ENCODE measurements at regions not wholly inside any gene's neighbourhood (a gene's known extent, or its start where the extent isn't known, plus 50 kb on each side); places are given as distances from the start of the nearest gene placed in this dataset.
"Not testable (repeated sequence)": the region's sequence is repeated elsewhere in the genome, so short reads cannot be mapped to it uniquely, and the experiment has no call there.

- ATAC-seq (no peak), DNase-seq (no peak)
- no peaks in the 10 kb centered on the region for H3K36me3 Mint-ChIP-seq
- no peaks in the 10 kb centered on the region for H3K27me3 Mint-ChIP-seq
- no peak overlapping the region for H3K27ac Mint-ChIP-seq
- no peak overlapping the region for H3K4me3 Mint-ChIP-seq
- H3K9me3 Mint-ChIP-seq (ENCODE audit: low read depth), result peaks cover 14% of the 10 kb centered on the region
- H3K4me1 Mint-ChIP-seq, result no peaks in the 10 kb centered on the region
- CTCF ChIA-PET, result no interaction called here
Observed at GRCh38 chr5:8839361-8840055, 706.4 kb downstream of the SEMA5A start.

GRCh38 chr5:8840237-8840636 lies 705.6 kb downstream of the SEMA5A start:
- no peaks in the 10 kb centered on the region for H3K27me3 Mint-ChIP-seq
- H3K4me1 Mint-ChIP-seq, result no peaks in the 10 kb centered on the region
- no peak overlapping the region for H3K4me3 Mint-ChIP-seq
- peaks cover 13% of the 10 kb centered on the region for H3K9me3 Mint-ChIP-seq (ENCODE audit: low read depth)
- no peak overlapping the region for H3K27ac Mint-ChIP-seq
- no peaks in the 10 kb centered on the region for H3K36me3 Mint-ChIP-seq
- DNase-seq (no peak), ATAC-seq (no peak)
- CTCF ChIA-PET, result no interaction called here

GRCh38 chr5:8840746-8841145 lies 705.1 kb downstream of the SEMA5A start:
- CTCF ChIA-PET, H3K27ac Mint-ChIP-seq, DNase-seq, H3K4me1 Mint-ChIP-seq, ATAC-seq, H3K36me3 Mint-ChIP-seq, H3K4me3 Mint-ChIP-seq, H3K27me3 Mint-ChIP-seq: not testable (repeated sequence)
- peaks cover 13% of the 10 kb centered on the region for H3K9me3 Mint-ChIP-seq (ENCODE audit: low read depth)

- no peaks in the 10 kb centered on the region for H3K27me3 Mint-ChIP-seq
- no peaks in the 10 kb centered on the region for H3K36me3 Mint-ChIP-seq
- CTCF ChIA-PET, result no interaction called here
- no peak overlapping the region for H3K4me3 Mint-ChIP-seq
- peaks cover 13% of the 10 kb centered on the region for H3K9me3 Mint-ChIP-seq (ENCODE audit: low read depth)
- H3K4me1 Mint-ChIP-seq, result no peaks in the 10 kb centered on the region
- no peak overlapping the region for H3K27ac Mint-ChIP-seq
- DNase-seq (no peak), ATAC-seq (no peak)
Observed at GRCh38 chr5:8842971-8843551, 702.8 kb downstream of the SEMA5A start.

GRCh38 chr5:8843771-8844170 lies 702.1 kb downstream of the SEMA5A start:
- Mint-ChIP-seq H3K4me1 (no peaks in the 10 kb centered on the region), H3K4me3 (no peak overlapping the region), H3K36me3 (no peaks in the 10 kb centered on the region), H3K27me3 (no peaks in the 10 kb centered on the region), H3K27ac (no peak overlapping the region), H3K9me3 (ENCODE audit: low read depth) (peaks cover 13% of the 10 kb centered on the region)
- CTCF ChIA-PET, result no interaction called here
- DNase-seq (no peak), ATAC-seq (no peak)

GRCh38 chr5:8844206-8844605 lies 701.7 kb downstream of the SEMA5A start:
- DNase-seq (no peak), ATAC-seq (no peak)
- CTCF ChIA-PET, result no interaction called here
- Mint-ChIP-seq H3K27me3 (no peaks in the 10 kb centered on the region), H3K27ac (no peak overlapping the region), H3K36me3 (no peaks in the 10 kb centered on the region), H3K4me3 (no peak overlapping the region), H3K4me1 (no peaks in the 10 kb centered on the region), H3K9me3 (ENCODE audit: low read depth) (peaks cover 13% of the 10 kb centered on the region)

- DNase-seq, result no peak
- Mint-ChIP-seq H3K27me3 (no peaks in the 10 kb centered on the region), H3K4me1 (no peaks in the 10 kb centered on the region), H3K4me3 (no peak overlapping the region), H3K36me3 (no peaks in the 10 kb centered on the region), H3K9me3 (ENCODE audit: low read depth) (peaks cover 17% of the 10 kb centered on the region), H3K27ac (no peak overlapping the region)
- CTCF ChIA-PET, result no interaction called here
- no peak for ATAC-seq
Observed at GRCh38 chr5:8844847-8845246, 701.0 kb downstream of the SEMA5A start.

GRCh38 chr5:8845296-8845695 lies 700.6 kb downstream of the SEMA5A start:
- H3K27ac Mint-ChIP-seq, result no peak overlapping the region
- H3K36me3 Mint-ChIP-seq, result no peaks in the 10 kb centered on the region
- H3K4me3 Mint-ChIP-seq, result no peak overlapping the region
- no peaks in the 10 kb centered on the region for H3K4me1 Mint-ChIP-seq
- DNase-seq (no peak), ATAC-seq (no peak)
- CTCF ChIA-PET, result no interaction called here
- H3K27me3 Mint-ChIP-seq, result no peaks in the 10 kb centered on the region
- H3K9me3 Mint-ChIP-seq (ENCODE audit: low read depth), result peaks cover 15% of the 10 kb centered on the region

- Mint-ChIP-seq H3K27ac (no peak overlapping the region), H3K4me1 (no peaks in the 10 kb centered on the region), H3K9me3 (ENCODE audit: low read depth) (peaks cover 11% of the 10 kb centered on the region), H3K4me3 (no peak overlapping the region), H3K36me3 (no peaks in the 10 kb centered on the region), H3K27me3 (no peaks in the 10 kb centered on the region)
- CTCF ChIA-PET, result no interaction called here
- ATAC-seq (no peak), DNase-seq (no peak)
Observed at GRCh38 chr5:8848366-8848765, 697.5 kb downstream of the SEMA5A start.

GRCh38 chr5:8848997-8849594 lies 696.8 kb downstream of the SEMA5A start:
- ATAC-seq, result no peak
- Mint-ChIP-seq H3K4me3 (no peak overlapping the region), H3K27me3 (no peaks in the 10 kb centered on the region), H3K36me3 (no peaks in the 10 kb centered on the region), H3K9me3 (ENCODE audit: low read depth) (peaks cover 8% of the 10 kb centered on the region), H3K4me1 (no peaks in the 10 kb centered on the region), H3K27ac (no peak overlapping the region)
- CTCF ChIA-PET, result no interaction called here
- DNase-seq, result no peak

GRCh38 chr5:8851101-8851500 lies 694.8 kb downstream of the SEMA5A start:
- ATAC-seq (no peak), DNase-seq (no peak)
- H3K36me3 Mint-ChIP-seq, result no peaks in the 10 kb centered on the region
- peaks cover 10% of the 10 kb centered on the region for H3K9me3 Mint-ChIP-seq (ENCODE audit: low read depth)
- no peaks in the 10 kb centered on the region for H3K4me1 Mint-ChIP-seq
- no peak overlapping the region for H3K4me3 Mint-ChIP-seq
- H3K27me3 Mint-ChIP-seq, result no peaks in the 10 kb centered on the region
- CTCF ChIA-PET, result no interaction called here
- H3K27ac Mint-ChIP-seq, result no peak overlapping the region

- H3K27ac Mint-ChIP-seq, result no peak overlapping the region
- DNase-seq (no peak), ATAC-seq (no peak)
- H3K9me3 Mint-ChIP-seq (ENCODE audit: low read depth), result peaks cover 7% of the 10 kb centered on the region
- no peaks in the 10 kb centered on the region for H3K4me1 Mint-ChIP-seq
- H3K27me3 Mint-ChIP-seq, result no peaks in the 10 kb centered on the region
- CTCF ChIA-PET, result no interaction called here
- H3K36me3 Mint-ChIP-seq, result no peaks in the 10 kb centered on the region
- no peak overlapping the region for H3K4me3 Mint-ChIP-seq
Observed at GRCh38 chr5:8857051-8857450, 688.8 kb downstream of the SEMA5A start.

GRCh38 chr5:8861764-8862163 lies 684.1 kb downstream of the SEMA5A start:
- Mint-ChIP-seq H3K9me3 (ENCODE audit: low read depth) (peaks cover 2% of the 10 kb centered on the region), H3K27ac (no peak overlapping the region), H3K36me3 (no peaks in the 10 kb centered on the region)

GRCh38 chr5:8864053-8864452 lies 681.8 kb downstream of the SEMA5A start:
- Mint-ChIP-seq H3K9me3 (ENCODE audit: low read depth) (peaks cover under 1% of the 10 kb centered on the region), H3K4me3 (no peak overlapping the region), H3K27ac (no peak overlapping the region), H3K27me3 (no peaks in the 10 kb centered on the region), H3K4me1 (no peaks in the 10 kb centered on the region), H3K36me3 (no peaks in the 10 kb centered on the region)
- no peak for ATAC-seq
- CTCF ChIA-PET, result no interaction called here
- no peak for DNase-seq

More at GRCh38 chr5:8861764-8862163, 684.1 kb downstream of the SEMA5A start:
- H3K4me1 Mint-ChIP-seq, result no peaks in the 10 kb centered on the region
- no peak overlapping the region for H3K4me3 Mint-ChIP-seq
- no peaks in the 10 kb centered on the region for H3K27me3 Mint-ChIP-seq
- ATAC-seq (no peak), DNase-seq (no peak)
- CTCF ChIA-PET, result no interaction called here

Measured in activated CD8-positive, alpha-beta memory T cell treated with anti-CD3 and anti-CD28 coated beads, Interleukin-2, amount 10 ng/mL, durations not matched to agents 7 days and 5 days (primary cell).